ENCODE measurements at regions not wholly inside any gene's neighbourhood (a gene's known extent, or its start where the extent isn't known, plus 50 kb on each side); places are given as distances from the start of the nearest gene placed in this dataset.

GRCh38 chr9:3578786-3579185 is 53.0 kb upstream of the RFX3 start:
- TF ChIP-seq, protein P1, sequence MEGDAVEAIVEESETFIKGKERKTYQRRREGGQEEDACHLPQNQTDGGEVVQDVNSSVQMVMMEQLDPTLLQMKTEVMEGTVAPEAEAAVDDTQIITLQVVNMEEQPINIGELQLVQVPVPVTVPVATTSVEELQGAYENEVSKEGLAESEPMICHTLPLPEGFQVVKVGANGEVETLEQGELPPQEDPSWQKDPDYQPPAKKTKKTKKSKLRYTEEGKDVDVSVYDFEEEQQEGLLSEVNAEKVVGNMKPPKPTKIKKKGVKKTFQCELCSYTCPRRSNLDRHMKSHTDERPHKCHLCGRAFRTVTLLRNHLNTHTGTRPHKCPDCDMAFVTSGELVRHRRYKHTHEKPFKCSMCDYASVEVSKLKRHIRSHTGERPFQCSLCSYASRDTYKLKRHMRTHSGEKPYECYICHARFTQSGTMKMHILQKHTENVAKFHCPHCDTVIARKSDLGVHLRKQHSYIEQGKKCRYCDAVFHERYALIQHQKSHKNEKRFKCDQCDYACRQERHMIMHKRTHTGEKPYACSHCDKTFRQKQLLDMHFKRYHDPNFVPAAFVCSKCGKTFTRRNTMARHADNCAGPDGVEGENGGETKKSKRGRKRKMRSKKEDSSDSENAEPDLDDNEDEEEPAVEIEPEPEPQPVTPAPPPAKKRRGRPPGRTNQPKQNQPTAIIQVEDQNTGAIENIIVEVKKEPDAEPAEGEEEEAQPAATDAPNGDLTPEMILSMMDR (conservative IDR thresholded peaks at IDR 0.05; ENCODE audit: low read length) = no peak
- TF ChIP-seq EZH2phosphoT487 (IDR thresholded peaks at IDR 0.05; ENCODE audit: borderline replicate concordance) = no peak

Measured in Loucy (cell line).